Stomach (tissue), 8 donors: ENCODE measurements at regions not wholly inside any gene's neighbourhood (a gene's known extent, or its start where the extent isn't known, plus 50 kb on each side); places are given as distances from the start of the nearest gene placed in this dataset.
A peak's percentile ranks its signal among the peaks of the same experiment; 100 is the strongest.

Source experiments
- DNase-seq, 2 donors: peaks; one replicate each; pipeline versions ENCODE4 v3.0.0 to v3.0.0-alpha.2; 2013 to 2019
- H3K27ac ChIP-seq, 5 donors: fragments of 200-600 bp in 4 of 5; sonication (generic) in 4 of 5; one replicate each; pipeline ENCODE4 v1.5.1; 2013 to 2019; ENCODE audit warnings: mild to moderate bottlenecking in 1 of 5, moderate library complexity in 1 of 5
- H3K27me3 ChIP-seq, 3 donors: fragments of 200-600 bp; sonication (generic); one replicate each; pipeline ENCODE4 v1.5.1; 2017 to 2019; ENCODE audit warnings: mixed run types in 1 of 3
- H3K36me3 ChIP-seq, 4 donors: fragments of 200-600 bp; sonication (generic); 1 replicate in 3 of 4; 2 replicates in 1 of 4; pipeline ENCODE4 v1.5.1; 2016 to 2019
- H3K4me1 ChIP-seq, 4 donors: fragments of 200-600 bp; sonication (generic); one replicate each; pipeline ENCODE4 v1.5.1; 2016 to 2019
- H3K4me3 ChIP-seq, 4 donors: fragments of 200-600 bp; sonication (generic) in 3 of 4; one replicate each; pipeline ENCODE4 v1.5.1; 2016 to 2019; ENCODE audit warnings: mild to moderate bottlenecking in 1 of 4
- H3K9me3 ChIP-seq, 4 donors: fragments of 200-600 bp; sonication (generic); one replicate each; pipeline ENCODE4 v1.5.1; 2016 to 2019
- EP300 ChIP-seq: sonication (generic); formaldehyde crosslinking; IDR thresholded peaks from one replicate; pipeline ENCODE4 v1.6.1; 2017; ENCODE audit warnings: antibody characterized with exemption
- POLR2A ChIP-seq, 4 donors: fragments of 450-650 bp; IDR thresholded peaks; one replicate each; pipeline ENCODE4 v1.6.1; 2016; ENCODE audit warnings: antibody characterized with exemption in 4 of 4, control low read depth in 2 of 4, mild to moderate bottlenecking in 1 of 4, moderate library complexity in 1 of 4
- POLR2AphosphoS5 ChIP-seq, 3 donors: sonication (generic); formaldehyde crosslinking; IDR thresholded peaks; one replicate each; pipeline ENCODE4 v1.6.1; 2016; ENCODE audit warnings: antibody characterized with exemption in 3 of 3
- WGBS, 5 donors: extraction: QIAGEN DNeasy Blood & Tissue Kit in 3 of 5; methylation state at CpG; one replicate each; pipeline versions ENCODE4 v1.1.5 to v1.1.7; 2013 to 2018; 5-methylcytosine and 5-hydroxymethylcytosine counted together
- intact Hi-C: fragments of 100-400 bp; cut with DNase I; formaldehyde crosslinking; loops from one replicate; pipeline ENCODE4 v1.15.1; 2023; ENCODE audit warnings: low total_unique reads
- TF ChIP-seq, protein P1 (sequence below), 7 experiments: fragments of 450-650 bp in 4 of 7; fragments of 200-600 bp in 3 of 7; sonication (generic) in 3 of 7; IDR thresholded peaks; one replicate each; pipeline ENCODE4 v1.5.1; 2016 to 2019; ENCODE audit warnings: antibody characterized with exemption in 7 of 7, control low read depth in 2 of 7, mild to moderate bottlenecking in 1 of 7
- donor health status: healthy with polysubstance abuse.
- donor health status: Bipolar disorder and iron deficiency.
- donor health status: healthy.

DNA sequence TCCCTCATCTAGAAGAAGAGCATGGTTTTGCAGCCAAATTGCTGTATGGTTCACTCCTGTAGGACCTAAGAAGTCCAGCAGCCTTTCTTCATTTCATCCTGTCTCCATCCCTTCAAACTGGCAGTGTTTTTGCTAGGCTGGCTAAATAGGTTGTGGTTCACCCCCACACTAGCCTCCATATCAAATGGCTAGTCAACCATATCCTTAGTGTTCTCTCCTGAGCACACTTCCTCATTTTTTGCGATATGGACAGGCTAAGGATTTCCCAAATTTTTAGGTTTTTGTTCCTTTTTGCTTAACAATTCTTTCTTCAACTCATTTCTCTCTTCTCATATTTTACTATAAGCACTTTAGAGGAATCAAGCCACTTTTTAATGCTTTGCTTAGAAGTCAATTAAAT, 98.8 kb upstream of the NOCT start:
- intact Hi-C loops, result no loop called here
- no peaks in the 10 kb centered on the region for H3K27me3 ChIP-seq
- TF ChIP-seq, protein P1, sequence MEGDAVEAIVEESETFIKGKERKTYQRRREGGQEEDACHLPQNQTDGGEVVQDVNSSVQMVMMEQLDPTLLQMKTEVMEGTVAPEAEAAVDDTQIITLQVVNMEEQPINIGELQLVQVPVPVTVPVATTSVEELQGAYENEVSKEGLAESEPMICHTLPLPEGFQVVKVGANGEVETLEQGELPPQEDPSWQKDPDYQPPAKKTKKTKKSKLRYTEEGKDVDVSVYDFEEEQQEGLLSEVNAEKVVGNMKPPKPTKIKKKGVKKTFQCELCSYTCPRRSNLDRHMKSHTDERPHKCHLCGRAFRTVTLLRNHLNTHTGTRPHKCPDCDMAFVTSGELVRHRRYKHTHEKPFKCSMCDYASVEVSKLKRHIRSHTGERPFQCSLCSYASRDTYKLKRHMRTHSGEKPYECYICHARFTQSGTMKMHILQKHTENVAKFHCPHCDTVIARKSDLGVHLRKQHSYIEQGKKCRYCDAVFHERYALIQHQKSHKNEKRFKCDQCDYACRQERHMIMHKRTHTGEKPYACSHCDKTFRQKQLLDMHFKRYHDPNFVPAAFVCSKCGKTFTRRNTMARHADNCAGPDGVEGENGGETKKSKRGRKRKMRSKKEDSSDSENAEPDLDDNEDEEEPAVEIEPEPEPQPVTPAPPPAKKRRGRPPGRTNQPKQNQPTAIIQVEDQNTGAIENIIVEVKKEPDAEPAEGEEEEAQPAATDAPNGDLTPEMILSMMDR (IDR thresholded peaks at IDR 0.05), result no peak
- DNase-seq, result no peak
- no peak overlapping the region for H3K4me3 ChIP-seq
- H3K4me1 ChIP-seq, result peaks cover 0 to 10% (median 8%) of the 10 kb centered on the region in 4 donors
- 73 to 94% (median 90%) methylated on average over 1 of the region's 1 CpG for WGBS, 5 donors
- H3K36me3 ChIP-seq, result no peaks in the 10 kb centered on the region
- H3K27ac ChIP-seq, result no peak overlapping the region
- H3K9me3 ChIP-seq, result no peaks in the 10 kb centered on the region

DNA sequence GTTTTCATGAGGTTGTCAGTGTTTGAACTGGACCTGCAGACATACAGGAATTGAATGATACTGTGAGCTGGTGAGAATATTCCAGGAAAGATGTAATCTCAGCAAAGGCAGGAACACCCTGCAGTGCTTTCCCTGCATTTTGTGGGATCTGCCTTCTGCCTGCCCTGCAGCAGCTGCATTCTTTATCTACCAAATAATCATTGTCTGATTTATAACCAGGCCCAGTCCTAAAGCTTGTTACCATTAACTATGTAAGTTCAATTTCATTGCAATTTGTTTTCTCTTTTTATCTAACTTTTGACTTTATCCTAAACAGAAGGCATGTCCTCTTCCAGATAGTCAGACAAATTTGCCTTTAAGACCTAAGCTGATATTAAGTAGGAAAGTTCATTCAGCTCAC, 99.8 kb upstream of the NOCT start:
- no peak overlapping the region for H3K27ac ChIP-seq
- H3K27me3 ChIP-seq, result no peaks in the 10 kb centered on the region
- DNase-seq, result no peak
- peaks cover 6 to 20% (median 18%) of the 10 kb centered on the region in 4 donors for H3K4me1 ChIP-seq
- H3K9me3 ChIP-seq, result no peaks in the 10 kb centered on the region
- H3K36me3 ChIP-seq, result no peaks in the 10 kb centered on the region
- intact Hi-C loops, result no loop called here
- no peak for TF ChIP-seq POLR2AphosphoS5 (IDR thresholded peaks at IDR 0.05)
- TF ChIP-seq EP300, result no peak
- no peak for TF ChIP-seq POLR2A (IDR thresholded peaks at IDR 0.05)
- TF ChIP-seq, protein P1 (IDR thresholded peaks at IDR 0.05), result no peak
- H3K4me3 ChIP-seq, result no peak overlapping the region

DNA sequence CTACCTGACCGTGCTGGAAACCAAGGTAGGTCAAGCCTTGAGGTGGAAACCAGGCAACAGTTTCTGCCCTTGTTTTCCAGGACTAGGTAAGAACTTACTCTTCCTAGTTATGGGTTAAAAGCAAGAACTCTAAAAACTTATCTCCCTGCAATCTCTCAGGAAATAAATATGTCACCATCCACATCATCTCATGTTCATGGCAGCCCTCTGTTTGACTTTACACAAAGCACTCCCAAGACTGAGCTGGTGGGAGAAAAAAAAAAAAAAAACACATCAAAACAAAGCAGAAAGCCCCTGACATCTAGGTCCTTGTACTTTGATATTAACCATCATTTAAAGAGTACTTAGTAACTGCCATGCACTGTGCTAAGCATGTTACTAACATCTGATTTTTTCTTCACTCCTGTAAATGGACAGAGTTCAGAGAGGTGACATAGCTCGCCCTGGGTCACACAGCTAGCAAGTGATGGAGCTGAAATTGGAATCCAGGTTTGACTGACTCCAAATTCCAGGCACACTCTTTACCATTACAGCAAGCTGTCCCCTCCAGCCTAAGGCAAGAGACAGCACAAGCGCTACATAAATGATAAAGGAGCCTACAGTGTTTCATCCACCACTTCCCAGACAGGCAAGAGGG, 102.8 kb upstream of the NOCT start:
- intact Hi-C loops, result no loop called here
- 68 to 77% (median 69%) methylated on average over 3 of the region's 3 CpGs for whole genome bisulfite sequencing, 5 donors
- DNase-seq, result no peak
- Histone ChIP-seq H3K9me3 (no peaks in the 10 kb centered on the region), H3K4me1 (peaks cover 6 to 33% (median 26%) of the 10 kb centered on the region in 4 donors), H3K27ac (peak overlapping the region; percentile 39 to 84 (median 69)), H3K36me3 (no peaks in the 10 kb centered on the region), H3K4me3 (no peak overlapping the region), H3K27me3 (no peaks in the 10 kb centered on the region)
- no peak for TF ChIP-seq POLR2AphosphoS5 (IDR thresholded peaks at IDR 0.05)
- TF ChIP-seq EP300, result no peak
- no peak for TF ChIP-seq POLR2A (IDR thresholded peaks at IDR 0.05)
- TF ChIP-seq, protein P1 (IDR thresholded peaks at IDR 0.05), result no peak

DNA sequence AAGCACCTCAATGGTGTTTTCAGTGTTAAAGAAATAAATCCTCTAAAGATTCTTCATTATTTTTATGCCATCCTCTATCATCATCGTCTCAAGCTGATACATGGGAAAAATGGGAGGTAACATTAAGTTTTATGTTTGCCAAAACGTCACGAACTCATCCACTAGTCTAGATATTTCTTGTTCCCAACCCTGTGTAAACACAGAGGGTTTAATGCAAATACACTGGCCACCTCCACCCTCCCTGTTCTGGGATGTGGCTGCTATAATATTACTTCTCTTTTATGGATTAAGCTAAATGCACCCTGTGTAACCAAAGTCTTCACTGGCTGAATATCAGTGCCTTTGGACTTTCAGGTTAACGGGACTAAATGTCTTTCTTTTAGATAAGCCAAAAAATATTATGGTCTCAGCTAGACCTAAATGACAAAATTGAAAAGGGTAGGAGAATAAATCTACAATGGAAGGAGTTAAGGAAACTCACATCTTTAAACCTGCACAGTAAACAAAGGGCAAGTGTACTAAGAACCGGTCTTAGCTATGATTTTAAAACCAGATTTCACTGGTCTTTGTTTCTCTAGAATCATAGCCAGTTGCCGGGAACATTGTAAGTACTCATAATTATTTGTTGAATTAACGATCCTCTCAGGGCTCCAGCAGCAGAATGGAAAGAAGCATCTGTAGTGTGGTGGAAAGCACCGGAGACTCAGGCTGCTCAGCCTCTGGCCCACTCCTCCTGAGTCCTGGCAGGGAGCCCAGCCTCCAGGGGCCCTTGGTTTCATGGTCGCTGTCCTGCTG, 103.5 kb upstream of the NOCT start:
- H3K27ac ChIP-seq, result peak overlapping the region; percentile 39 to 84 (median 69)
- WGBS, 5 donors, result 24 to 43% (median 32%) methylated on average over 9 of the region's 9 CpGs
- H3K27me3 ChIP-seq, result no peaks in the 10 kb centered on the region
- TF ChIP-seq POLR2AphosphoS5 (IDR thresholded peaks at IDR 0.05), result no peak
- no peak for TF ChIP-seq POLR2A (IDR thresholded peaks at IDR 0.05)
- intact Hi-C loops, result no loop called here
- H3K9me3 ChIP-seq, result no peaks in the 10 kb centered on the region
- peaks cover 6 to 33% (median 26%) of the 10 kb centered on the region in 4 donors for H3K4me1 ChIP-seq
- H3K4me3 ChIP-seq, result no peak overlapping the region
- peak in 1 of 2 donors; percentile 73 for DNase-seq
- no peaks in the 10 kb centered on the region for H3K36me3 ChIP-seq

DNA sequence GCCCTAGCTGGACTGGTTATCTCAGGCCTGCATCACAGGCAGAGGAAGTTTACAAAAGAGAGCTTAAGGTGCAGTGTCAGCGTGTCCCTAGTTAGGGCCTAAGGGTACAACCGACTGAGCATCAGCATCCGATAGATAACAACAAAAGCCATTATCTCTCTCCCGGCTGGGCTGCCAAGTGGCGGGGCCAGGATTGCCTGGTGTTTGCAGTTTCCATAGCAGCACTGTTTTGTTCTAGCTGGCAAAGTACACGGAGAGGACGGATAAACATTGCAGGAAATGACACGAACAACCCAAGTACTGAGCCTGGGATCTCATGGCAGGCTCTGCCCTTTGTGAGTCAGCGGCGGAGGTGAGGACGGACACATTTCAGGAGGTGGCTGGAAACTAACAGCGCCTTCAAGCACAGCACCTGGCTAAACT, 104.7 kb upstream of the NOCT start:
- TF ChIP-seq EP300 (peak; percentile 16), POLR2A (IDR thresholded peaks at IDR 0.05) (no peak), POLR2AphosphoS5 (IDR thresholded peaks at IDR 0.05) (peak; percentile 66 to 89 (median 77))
- TF ChIP-seq, protein P1 (IDR thresholded peaks at IDR 0.05), result no peak
- Histone ChIP-seq H3K27ac (peak overlapping the region; percentile 60 to 83 (median 69)), H3K9me3 (no peaks in the 10 kb centered on the region), H3K4me1 (peaks cover 6 to 33% (median 26%) of the 10 kb centered on the region in 4 donors), H3K36me3 (no peaks in the 10 kb centered on the region), H3K4me3 (peak overlapping the region in 1 of 4 donors; percentile 1), H3K27me3 (no peaks in the 10 kb centered on the region)
- peak; percentile 72 to 94 for DNase-seq
- intact Hi-C loops, result no loop called here
- 9 to 22% (median 12%) methylated on average over 11 to 12 of the region's 12 CpGs for WGBS, 5 donors
